Stimulated activated CD4-positive, alpha-beta T cell treated with anti-CD3 and anti-CD28 coated beads, Interleukin-2, amount 100 ng/mL, for 48 hours (primary cell): ENCODE measurements at regions not wholly inside any gene's neighbourhood (a gene's known extent, or its start where the extent isn't known, plus 50 kb on each side); places are given as distances from the start of the nearest gene placed in this dataset.

Experiments
- DNase-seq, 2 donors: peaks; one replicate each; pipeline ENCODE4 v3.0.0-alpha.2; 2020

DNA sequence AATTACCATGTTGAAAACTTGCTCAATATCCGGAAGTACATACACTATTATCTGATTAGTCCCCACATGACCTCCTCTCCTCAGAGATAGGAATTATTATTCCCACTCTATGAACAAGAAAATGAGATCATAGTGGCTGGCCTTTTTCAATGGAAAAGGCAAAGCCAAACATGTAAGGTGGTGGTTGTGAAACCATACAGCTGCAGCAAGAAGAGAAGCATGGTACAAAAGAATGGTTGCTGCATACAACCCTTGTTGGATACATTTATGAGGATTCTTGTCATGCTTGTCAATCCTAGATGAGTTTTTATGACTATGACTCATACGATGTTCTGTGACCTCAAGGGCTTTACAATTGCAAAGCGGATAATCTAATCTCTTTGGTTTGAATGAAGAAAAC lies 514.7 kb downstream of the PLPP3 start:
- no peak for DNase-seq

DNA sequence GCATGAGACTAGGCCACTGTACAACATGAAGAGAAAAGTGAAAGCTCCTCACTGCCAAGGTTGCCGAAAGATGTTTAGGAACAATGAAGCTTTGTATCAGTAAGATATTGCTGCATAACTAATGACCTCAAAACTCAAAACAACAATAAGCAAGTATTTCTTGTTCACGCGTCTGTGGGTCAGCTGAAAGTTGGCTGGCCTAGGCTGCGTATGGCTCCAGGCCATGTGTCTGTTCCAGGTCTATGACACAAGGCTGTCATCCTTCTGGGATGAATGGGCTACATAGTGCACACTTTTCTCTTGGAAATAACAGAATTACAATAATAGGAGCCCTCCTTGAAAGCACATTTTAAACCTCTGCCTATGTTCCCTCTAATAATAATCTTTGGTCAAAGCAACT lies 515.9 kb downstream of the PLPP3 start:
- no peak for DNase-seq

DNA sequence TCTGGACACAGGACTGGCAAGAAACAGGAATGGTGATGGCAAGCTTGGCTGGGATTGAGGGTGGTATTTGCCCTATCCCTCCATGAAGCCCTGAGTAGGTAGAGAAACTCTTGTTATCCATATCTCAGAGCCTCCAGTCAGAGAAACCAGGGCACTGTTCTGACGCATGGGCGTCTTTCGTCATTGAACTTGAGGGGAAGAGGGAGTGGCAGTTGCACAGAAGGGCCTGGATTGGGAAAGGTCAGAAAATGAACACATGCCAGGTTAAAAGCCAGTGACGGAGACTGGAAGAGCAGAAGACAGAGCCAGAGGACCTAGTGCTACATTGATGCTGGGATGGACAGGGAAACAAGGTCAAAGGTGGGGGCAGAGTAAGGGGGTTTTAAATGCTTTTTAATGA lies 516.7 kb downstream of the PLPP3 start:
- no peak for DNase-seq

DNA sequence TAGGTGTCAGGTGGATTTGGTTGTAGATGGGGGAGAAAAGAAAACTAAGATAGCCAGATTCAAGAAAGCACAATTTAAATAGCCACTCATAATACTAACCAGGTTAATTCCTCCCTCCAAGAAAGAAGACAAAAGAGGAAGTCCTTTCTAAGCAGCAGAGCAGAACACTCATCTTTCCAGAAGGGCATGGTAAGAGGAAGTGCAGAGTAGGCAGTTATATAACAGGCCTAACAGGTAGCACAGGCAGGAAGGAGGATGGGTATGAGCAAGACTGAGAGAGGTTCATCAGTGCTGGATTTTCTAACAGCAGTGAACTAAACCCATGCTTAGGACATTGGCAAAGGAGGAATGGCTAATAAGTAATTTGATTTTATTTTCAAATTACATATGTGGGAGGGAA lies 517.5 kb downstream of the PLPP3 start:
- DNase-seq: no peak

DNA sequence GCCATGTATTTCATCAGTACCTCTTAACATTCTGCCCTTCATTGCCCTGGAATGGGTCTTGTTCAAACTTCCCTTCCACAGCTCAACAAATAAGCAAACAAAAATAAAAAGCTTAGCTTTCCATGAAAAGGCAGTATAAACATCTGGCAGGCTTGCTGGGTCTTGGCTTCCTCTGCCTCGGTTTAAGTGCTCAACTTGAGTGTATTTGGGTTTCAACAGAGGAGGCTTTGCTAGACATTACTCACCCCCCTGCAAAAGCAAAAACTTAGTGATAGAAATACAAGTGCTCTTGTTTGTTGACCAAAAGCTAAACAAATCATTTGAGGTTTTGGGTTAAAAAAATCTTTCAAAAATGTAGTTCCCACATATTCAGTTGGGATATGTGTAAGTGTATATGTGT lies 518.5 kb downstream of the PLPP3 start:
- no peak for DNase-seq

DNA sequence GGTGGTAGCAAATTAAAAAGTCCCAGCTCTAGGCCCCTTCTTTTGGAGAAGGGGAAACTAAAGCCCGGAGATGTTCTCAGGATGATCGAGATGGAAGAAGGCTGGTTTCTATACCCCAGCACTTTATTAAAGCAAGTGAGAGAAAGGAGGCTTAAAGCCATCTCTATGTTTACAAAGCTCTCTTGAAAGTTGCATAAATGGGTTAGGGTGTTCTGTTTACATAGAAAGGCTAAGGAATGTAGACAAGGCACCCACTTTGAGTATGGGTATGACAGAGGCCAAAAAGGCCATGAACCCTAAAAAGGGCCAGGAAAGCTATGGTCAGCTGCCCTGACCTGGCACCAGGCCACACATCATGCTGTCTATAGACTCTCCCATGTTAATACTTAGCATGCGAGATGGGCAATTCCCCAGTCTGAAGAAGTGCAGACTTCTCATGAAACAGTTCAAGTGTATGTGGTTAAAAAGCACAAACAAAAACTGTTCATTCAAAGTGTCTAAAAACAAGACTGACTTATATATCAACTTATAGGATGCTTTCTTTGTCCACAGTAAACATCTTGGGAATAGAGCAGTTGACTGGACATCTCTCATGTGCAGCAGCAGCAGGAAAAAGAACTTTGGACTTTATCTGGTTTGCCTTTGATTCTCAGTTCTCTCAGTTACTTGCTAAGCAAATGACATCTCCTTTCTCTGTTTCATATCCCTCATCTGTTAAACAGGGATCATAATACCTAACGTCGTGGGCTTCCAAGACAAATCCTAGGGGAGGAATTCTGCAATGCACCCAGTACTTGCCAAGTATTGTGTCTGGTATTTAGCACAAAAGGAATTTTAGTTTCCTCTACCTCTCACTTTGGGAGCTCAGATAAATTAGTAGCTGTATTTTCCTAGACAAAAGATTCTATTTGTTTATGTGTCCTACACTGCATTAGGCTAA lies 521.6 kb downstream of the PLPP3 start:
- DNase-seq: no peak

DNA sequence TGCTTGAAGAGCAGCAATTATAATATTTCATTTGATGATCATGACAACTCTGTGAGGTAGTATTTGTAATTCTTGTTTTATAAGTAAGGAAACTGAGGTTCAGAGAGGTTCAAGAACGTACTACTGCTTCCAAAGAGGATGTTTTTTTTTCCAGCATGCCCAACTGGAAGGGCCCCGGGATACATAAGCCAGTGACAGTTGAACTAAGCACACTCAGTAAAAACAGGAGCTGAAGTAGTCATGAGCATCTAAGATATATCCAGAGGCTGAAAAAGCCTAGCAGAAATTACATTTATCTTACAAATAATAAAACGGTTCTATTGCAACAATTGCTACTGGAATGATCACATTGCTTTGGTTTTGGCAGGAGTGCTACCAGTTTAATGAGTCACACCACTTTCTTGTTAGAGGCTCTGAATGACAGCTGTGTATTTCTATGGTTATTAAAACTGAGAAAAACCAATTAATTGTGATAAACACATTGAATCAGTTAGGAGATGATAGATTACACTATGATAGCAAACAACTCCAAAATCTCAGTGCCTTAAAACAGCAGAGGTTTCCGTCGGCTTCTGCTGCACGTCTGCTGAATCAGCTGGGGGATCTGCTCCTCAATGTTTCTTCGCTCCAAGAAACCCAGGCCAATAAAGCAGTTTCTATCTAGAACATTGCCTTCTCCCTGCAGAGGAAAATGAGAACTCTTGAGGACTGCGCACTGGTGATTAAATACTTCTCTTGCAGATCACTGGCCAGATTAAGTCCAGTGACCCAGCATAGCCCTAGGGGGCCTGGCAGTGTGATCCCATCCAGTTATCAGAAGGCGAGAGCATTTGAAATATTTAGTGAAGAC lies 522.7 kb downstream of the PLPP3 start:
- no peak for DNase-seq

DNA sequence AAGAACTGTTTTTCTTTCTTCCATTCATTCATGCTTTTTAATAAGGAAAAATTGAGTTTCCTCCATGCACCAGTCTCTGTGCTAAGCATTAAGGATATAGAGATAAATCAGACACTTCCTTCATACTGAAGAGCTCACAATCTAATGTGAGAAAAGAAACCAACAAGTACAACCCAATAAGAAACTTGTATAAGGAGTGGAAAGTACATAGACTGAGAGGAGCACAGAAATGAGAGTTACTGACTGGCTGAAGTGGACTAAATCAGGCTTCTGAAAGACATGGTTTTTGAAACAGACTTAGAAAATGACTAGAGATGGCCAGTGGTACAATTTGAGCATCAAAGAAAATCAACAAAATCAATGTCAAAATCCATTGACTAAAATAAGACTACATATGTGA lies 524.4 kb downstream of the PLPP3 start:
- DNase-seq: no peak

DNA sequence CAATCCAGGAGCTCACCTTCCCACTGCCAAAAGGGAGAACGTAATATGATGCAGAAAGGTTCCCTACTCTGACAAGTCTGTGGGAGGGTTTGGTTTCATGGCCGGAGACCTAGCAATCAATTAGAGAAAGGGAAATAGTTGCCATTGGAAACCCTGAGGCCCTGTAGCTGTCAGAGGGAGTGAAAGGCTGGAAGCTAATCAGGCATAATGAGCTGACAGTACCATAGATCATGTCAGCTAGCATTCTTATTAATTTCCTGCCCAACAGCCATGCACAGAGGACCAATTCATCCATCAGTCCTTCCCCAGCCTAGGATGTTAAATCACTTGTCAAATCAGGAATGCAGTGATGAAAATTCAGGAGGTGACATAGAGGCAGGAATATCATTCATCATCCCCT lies 527.3 kb downstream of the PLPP3 start:
- DNase-seq: no peak

DNA sequence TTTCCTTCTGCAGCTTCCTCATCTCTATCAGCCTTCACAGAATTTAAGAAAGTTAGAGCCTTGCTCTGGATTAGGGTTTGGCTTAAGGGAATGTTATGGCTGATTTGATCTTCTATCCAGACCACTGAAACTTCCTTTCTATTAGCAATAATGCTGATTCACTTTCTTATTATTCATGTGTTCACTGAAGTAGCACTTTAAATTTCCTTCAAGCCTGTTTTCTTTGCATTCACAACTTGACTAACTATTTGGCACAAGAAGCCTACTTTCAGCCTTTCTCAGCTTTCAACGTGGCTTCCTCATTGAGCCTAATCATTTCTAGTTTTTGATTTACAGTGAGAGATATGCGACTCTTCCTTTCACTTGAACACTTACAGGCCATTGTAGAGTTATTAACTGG lies 528.5 kb downstream of the PLPP3 start:
- no peak for DNase-seq

DNA sequence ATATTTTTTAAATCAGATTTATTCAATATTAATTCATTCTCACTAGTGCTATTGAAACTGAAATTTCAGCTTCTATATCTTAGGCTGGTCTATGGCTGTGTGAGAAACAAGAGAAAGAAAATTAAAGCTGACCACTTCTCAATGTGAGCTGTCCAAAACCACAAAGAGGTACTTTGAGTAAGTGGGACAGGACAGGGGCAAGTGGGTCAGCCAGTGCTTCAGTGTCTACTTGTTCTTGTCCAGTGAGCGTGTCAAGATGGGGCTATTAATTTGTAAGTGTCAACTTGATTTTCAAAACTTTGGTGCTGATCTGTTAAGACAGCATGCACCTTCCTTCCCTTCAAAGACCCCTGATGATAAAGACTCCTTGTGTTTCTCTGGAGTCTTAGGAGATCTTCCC lies 533.9 kb downstream of the PLPP3 start:
- DNase-seq: no peak

DNA sequence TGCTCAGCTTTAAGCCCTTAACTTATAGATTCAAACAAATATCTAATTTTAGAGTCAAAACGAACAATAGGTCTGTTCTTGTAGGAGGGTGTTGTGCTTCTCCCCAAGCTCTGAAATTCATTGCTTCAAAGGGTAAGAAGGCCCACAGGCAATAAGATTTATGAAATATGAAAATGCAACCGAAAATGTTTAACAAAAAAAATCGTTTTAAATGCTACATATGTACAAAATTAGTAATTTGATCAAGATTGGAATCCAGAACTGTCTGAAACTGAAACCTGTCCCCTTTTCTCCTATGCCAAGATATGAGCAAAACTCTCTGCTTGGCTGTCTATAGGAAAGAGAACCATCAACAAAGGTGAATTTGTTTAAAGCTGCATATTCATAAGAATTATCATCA lies 534.3 kb downstream of the PLPP3 start:
- DNase-seq: no peak

DNA sequence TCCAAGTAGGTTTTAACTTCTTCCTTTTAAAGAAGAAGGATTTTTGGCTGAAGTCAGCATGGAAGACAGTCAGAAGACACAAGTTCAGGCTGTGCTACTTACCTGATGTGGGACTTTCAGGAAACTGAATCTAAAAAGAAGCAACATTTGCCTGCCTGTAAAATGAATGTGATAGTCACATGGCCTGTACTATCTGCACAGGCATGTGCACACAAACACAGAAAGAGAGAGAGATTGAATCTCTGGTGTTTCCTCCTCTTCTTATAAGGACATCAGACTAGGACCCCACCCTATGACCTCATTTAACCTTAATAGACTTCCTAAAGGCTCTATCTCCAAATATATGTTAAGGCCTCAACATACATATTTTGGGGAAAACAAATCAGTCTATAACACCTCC lies 542.9 kb downstream of the PLPP3 start:
- DNase-seq: no peak

DNA sequence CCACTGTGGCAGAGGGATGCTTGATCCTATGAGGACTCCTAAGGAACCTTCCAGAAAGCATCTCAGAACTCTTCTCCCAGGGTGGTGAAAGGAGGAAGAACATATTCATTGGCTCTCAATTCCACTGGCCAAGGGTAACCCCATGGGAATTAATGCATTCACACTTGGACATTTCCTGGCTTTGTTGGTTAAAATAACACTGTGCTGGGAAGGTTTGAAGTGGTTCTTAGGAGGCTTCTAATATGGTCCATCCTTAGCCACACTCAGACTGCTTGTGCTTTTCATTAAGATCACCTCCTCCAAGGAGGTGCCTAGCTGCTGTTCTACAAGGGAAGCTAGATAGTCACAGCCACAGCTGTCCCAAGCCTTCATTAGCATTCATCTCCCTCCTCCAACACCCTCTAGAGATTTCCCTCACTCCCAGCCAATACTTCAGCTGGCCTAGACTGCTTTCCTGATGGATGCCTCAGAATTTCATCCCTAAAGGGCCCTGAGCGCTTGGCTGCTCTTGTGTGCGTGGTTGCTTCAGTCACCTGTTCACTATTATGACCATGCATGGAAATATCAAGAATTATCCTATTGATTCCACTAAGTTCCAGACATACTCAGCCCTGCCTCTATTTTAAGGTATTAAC lies 544.4 kb downstream of the PLPP3 start:
- DNase-seq: no peak

DNA sequence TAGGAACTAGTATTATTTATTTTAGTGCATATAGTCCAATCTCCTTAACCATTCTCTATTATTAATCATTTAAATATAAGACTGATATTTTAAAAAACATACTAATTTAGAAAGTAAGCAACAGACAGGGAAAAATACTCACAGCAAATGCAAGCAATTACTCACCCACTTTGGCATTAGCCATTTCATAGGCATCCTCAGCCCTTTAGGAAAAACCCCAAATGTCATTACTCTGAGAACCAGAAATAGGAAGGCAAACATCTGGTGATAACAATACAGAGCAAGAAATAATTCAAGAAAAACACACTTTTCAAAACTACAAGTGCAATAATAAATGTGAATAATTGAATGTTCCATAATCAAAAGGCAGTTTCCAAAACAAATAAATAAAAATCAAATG lies 545.1 kb downstream of the PLPP3 start:
- no peak for DNase-seq

DNA sequence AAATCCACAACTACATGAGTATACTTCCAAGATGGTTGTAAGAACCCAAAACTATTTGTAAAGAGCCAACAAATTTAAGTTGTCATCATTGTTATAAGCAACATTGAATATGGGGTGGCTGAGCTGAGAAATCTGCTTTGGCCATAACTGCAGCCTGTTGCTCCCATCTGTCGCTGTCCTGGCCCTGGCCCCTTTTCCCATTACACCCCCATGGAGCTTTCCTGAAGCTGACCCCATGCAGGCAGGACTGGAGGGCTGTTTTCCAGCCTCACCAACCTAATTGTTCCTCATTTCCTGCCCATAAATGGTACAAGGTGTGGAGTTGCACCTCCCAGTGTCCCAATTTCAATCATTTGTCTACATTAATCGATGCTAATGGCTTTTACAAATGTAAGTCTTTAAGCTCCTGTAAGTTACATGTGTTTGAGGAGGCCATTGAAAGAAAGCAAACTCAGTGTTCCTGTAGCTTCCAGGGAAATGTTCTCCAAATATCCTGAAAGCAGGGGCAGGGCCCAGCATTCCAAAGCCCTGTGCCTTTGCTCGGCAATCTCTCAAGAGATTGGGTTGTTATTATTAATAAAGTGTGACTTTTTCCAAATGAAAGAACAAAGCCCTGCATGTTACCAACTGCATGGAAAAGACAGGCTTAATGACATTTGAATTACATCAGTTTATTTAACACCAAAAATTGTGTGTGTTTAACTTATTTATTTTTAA lies 545.9 kb downstream of the PLPP3 start:
- DNase-seq: no peak

DNA sequence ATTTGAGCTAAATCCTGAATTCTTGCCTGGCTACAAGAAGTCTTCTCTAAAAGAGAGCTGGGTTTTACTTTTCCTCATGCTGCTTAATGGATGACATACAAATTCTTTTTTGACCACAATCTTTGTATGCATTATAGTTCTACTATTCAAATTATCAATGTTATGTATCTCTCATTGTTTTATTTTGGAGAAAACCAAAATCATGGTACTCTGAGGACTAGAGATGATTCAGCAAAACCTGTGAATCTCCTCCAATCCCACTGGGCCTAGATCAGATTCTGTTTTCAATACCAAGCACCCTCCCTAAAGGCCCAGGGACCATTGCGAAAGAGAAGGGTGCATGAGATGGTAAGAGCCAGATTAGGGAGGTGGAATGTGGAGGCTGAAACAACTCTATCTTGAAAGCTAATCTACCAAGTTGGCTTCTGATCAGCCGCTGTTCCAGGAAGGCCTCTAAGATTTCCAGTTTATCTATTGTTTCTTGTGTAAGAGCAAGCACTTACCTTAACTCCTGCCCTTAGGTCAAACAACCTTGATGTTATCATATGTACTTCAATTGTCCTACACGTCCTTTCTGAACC lies 547.2 kb downstream of the PLPP3 start:
- DNase-seq: no peak

DNA sequence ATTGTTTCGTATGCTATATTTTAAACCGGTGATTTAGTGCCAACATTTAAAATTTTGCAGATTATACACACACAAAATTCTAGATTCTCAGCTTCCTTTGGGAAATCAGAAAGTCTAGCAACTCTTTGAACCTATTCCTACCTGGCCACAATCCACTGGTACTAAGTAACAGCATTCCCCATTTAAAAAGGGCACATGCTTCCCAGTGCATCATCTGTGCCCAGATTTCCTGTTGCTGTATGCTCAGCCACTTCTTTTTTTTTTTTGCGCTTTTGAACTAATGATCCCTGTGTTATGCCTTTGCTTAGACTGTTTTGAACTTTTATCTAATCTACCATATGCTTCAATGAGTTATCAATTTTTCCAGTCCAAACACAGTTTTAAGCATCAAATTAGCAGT lies 548.4 kb downstream of the PLPP3 start:
- DNase-seq: no peak

DNA sequence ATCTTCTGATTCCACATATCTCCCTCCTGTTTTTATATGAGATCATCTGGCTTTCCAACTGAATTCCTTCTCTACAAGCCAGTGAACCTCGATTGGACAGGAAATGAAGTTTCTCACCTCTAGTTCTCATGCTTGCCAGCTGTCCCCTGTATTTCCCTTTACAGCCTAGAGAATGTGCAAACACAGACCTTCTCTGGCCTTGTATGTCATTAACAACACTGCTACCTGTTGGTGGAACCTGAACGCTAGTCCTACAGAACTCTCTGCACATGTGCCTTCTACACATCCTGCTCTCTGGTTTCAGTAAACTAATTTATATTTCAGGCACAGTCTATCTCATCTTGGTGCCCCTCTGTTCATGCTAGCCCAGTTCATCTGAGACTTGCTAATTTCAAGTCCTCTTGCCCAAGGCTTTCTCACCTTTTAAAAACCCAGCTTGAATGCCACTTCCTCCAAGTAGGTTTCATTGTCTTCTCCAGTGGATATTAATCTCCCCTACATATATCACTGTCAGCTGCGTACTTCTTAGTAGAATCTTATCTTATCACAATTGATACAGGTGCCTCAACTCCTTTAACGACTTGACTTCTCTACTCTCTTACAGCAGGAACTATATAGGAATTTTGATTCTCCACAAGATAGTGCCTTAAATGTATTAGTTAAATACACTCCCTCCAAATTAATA lies 549.9 kb downstream of the PLPP3 start:
- no peak for DNase-seq

DNA sequence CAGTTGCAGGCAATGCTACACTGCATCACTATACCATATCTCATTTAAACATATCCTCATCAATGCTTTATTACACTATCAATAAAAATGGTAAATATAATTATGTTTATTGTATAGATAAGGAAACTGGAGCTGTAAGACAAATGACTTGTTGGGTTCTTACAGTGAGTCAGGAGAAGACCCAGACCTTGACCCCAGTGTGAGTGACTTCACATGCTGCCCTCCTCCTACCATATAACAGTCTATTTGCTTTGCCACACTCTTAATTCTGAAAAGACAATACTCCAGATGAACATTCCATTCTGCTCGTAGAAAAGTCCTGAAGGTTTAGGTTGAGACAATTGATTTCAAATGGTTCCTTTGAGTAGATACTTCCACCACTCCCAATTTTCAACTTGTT lies 550.5 kb downstream of the PLPP3 start:
- no peak for DNase-seq

DNA sequence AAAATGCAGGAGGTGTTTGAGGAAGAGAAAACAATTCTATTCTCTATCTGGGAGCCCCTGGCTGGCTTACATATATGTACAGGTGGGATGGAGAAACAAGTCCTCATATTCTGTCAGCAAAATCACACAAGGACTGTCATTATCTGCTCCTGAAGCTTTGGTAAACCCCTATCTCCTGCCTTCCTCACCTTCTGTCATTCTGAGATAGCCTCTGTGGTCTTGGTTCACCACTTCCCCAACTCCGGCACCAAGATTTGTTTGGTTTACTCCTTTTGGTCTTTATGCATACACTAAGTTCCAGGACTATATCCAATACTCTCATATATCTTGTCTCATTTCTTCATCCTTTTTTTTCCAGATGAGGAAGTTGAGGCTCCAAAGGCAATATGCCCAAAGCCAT lies 551.1 kb downstream of the PLPP3 start:
- DNase-seq: no peak

DNA sequence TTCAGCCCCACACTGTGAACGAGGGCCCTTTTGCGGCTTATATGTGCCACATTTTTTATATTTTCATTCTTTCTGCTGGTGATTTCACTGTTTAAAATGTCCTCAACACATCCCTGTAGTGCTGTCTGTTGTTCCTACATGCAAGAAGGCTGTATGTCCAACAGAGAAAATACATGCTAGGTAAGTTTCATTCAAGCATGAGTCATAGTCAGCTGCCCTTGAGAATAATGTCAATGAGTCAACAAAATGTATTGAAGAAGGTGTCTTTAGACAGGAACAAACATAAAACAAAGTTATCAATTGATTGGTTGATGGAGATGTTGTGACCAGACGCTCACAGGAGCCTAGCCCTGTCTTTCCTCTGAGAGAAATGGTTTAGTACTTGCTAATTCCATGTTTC lies 553.4 kb downstream of the PLPP3 start:
- DNase-seq: no peak
